ENCODE measurements at regions not wholly inside any gene's neighbourhood (a gene's known extent, or its start where the extent isn't known, plus 50 kb on each side); places are given as distances from the start of the nearest gene placed in this dataset.
"Not testable (repeated sequence)": the region's sequence is repeated elsewhere in the genome, so short reads cannot be mapped to it uniquely, and the experiment has no call there.

DNA sequence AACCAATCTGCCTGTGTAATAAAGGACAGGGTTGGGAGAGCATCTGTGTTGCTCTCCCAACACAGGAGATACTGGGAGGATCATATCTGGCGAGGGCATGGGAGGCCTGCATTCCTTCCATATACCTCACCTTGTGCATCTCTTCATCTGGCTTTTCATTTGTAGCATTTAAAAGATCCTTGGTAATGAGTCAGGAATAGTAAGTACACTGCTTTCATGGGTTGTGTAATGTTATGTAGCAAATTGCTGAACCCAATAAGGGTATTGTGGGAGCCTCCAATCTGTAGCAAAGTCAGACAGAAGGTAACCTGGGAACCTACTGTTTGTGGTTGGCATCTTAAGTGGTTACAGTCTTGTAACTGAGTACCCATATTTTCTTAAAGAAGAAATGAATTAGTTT lies 210.8 kb downstream of the LMLN start:
- TF ChIP-seq, protein P1, sequence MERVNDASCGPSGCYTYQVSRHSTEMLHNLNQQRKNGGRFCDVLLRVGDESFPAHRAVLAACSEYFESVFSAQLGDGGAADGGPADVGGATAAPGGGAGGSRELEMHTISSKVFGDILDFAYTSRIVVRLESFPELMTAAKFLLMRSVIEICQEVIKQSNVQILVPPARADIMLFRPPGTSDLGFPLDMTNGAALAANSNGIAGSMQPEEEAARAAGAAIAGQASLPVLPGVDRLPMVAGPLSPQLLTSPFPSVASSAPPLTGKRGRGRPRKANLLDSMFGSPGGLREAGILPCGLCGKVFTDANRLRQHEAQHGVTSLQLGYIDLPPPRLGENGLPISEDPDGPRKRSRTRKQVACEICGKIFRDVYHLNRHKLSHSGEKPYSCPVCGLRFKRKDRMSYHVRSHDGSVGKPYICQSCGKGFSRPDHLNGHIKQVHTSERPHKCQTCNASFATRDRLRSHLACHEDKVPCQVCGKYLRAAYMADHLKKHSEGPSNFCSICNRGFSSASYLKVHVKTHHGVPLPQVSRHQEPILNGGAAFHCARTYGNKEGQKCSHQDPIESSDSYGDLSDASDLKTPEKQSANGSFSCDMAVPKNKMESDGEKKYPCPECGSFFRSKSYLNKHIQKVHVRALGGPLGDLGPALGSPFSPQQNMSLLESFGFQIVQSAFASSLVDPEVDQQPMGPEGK (CRISPR knock-in tag; IDR thresholded peaks at IDR 0.05; ENCODE audit: borderline replicate concordance) = not testable (repeated sequence)
- TF ChIP-seq PPARA (CRISPR knock-in tag; IDR thresholded peaks at IDR 0.05; ENCODE audit: borderline replicate concordance); ARNTL (CRISPR knock-in tag; IDR thresholded peaks at IDR 0.05; ENCODE audit: borderline replicate concordance, low read depth); SNAI2 (CRISPR knock-in tag; IDR thresholded peaks at IDR 0.05); TCF4 (CRISPR knock-in tag; IDR thresholded peaks at IDR 0.05; ENCODE audit: borderline replicate concordance); ESRRG (CRISPR knock-in tag; IDR thresholded peaks at IDR 0.05): not testable (repeated sequence)
